GM04503 (cell line): ENCODE measurements at regions not wholly inside any gene's neighbourhood (a gene's known extent, or its start where the extent isn't known, plus 50 kb on each side); places are given as distances from the start of the nearest gene placed in this dataset.

Source experiments
- DNase-seq: peaks from one replicate; pipeline ENCODE4 v3.0.0-alpha.2; 2012; ENCODE audit warnings: low read depth

GRCh38 chr3:124277144-124277890 lies 285.4 kb upstream of the ROPN1 start:
- DNase-seq = no peak

GRCh38 chr3:124281453-124282316 lies 289.8 kb upstream of the ROPN1 start:
- no peak for DNase-seq

- peak; percentile 23 for DNase-seq
Measured at GRCh38 chr3:124282751-124283651, 291.1 kb upstream of the ROPN1 start.

GRCh38 chr3:124283652-124284023 lies 291.7 kb upstream of the ROPN1 start:
- DNase-seq = no peak

- DNase-seq = no peak
Measured at GRCh38 chr3:124288996-124289395, 297.1 kb upstream of the ROPN1 start.

- DNase-seq = no peak
Measured at GRCh38 chr3:124291008-124291407, 299.1 kb upstream of the ROPN1 start.

- DNase-seq = no peak
Measured at GRCh38 chr3:124292329-124292728, 300.4 kb upstream of the ROPN1 start.

- no peak for DNase-seq
Measured at GRCh38 chr3:124293584-124293983, 301.7 kb upstream of the ROPN1 start.

GRCh38 chr3:124295362-124295761 lies 303.4 kb upstream of the ROPN1 start:
- no peak for DNase-seq

- DNase-seq = no peak
Measured at GRCh38 chr3:124296406-124296805, 304.5 kb upstream of the ROPN1 start.

GRCh38 chr3:124297062-124297980 lies 305.4 kb upstream of the ROPN1 start:
- no peak for DNase-seq

- no peak for DNase-seq
Measured at GRCh38 chr3:124298301-124298700, 306.4 kb upstream of the ROPN1 start.

- DNase-seq = no peak
Measured at GRCh38 chr3:124298951-124299350, 307.0 kb upstream of the ROPN1 start.

- DNase-seq = no peak
Measured at GRCh38 chr3:124299831-124300230, 307.9 kb upstream of the ROPN1 start.

- no peak for DNase-seq
Measured at GRCh38 chr3:124300416-124300815, 308.5 kb upstream of the ROPN1 start.

GRCh38 chr3:124303305-124303910 lies 311.5 kb upstream of the ROPN1 start:
- no peak for DNase-seq

- no peak for DNase-seq
Measured at GRCh38 chr3:124306665-124307064, 314.7 kb upstream of the ROPN1 start.

GRCh38 chr3:124313621-124314020 lies 321.7 kb upstream of the ROPN1 start:
- no peak for DNase-seq

GRCh38 chr3:124315215-124316033 lies 323.5 kb upstream of the ROPN1 start:
- DNase-seq = peak; percentile 12

GRCh38 chr3:124316034-124316287 lies 324.0 kb upstream of the ROPN1 start:
- DNase-seq = no peak
